Fibroblast of lung (primary cell): ENCODE measurements at regions not wholly inside any gene's neighbourhood (a gene's known extent, or its start where the extent isn't known, plus 50 kb on each side); places are given as distances from the start of the nearest gene placed in this dataset.

Source experiments
- CTCF ChIP-seq, 2 donors: IDR thresholded peaks in 1 of 2; conservative IDR thresholded peaks in 1 of 2; 1 replicate in 1 of 2; 2 replicates in 1 of 2; pipeline ENCODE4 v1.5.1; 2011 to 2012; ENCODE audit warnings: low read length in 2 of 2, control low read depth in 1 of 2, inconsistent platforms in 1 of 2, low read depth in 1 of 2, mild to moderate bottlenecking in 1 of 2
- EZH2 ChIP-seq: IDR thresholded peaks from 2 replicates; pipeline ENCODE4 v1.5.1; 2012; ENCODE audit warnings: low read length, control low read depth, mild to moderate bottlenecking; ENCODE audit errors: missing control alignments

- TF ChIP-seq EZH2 (no peak), CTCF (conservative IDR thresholded peaks at IDR 0.05 in 1 of 2, IDR thresholded peaks at IDR 0.05 in 1 of 2; ENCODE audit: low read depth in 1 of 2, low read length in 2 of 2) (no peak)
Observed at GRCh38 chr1:73577206-73577605, 620.8 kb downstream of the LRRIQ3 start.
